Dermis microvascular lymphatic vessel endothelial cell (primary cell): ENCODE measurements at regions not wholly inside any gene's neighbourhood (a gene's known extent, or its start where the extent isn't known, plus 50 kb on each side); places are given as distances from the start of the nearest gene placed in this dataset.

Source experiments
- DNase-seq, 2 donors: peaks; one replicate each; pipeline versions ENCODE4 v3.0.0 to v3.0.0-alpha.2; 2010; ENCODE audit warnings: low read depth in 2 of 2

DNA sequence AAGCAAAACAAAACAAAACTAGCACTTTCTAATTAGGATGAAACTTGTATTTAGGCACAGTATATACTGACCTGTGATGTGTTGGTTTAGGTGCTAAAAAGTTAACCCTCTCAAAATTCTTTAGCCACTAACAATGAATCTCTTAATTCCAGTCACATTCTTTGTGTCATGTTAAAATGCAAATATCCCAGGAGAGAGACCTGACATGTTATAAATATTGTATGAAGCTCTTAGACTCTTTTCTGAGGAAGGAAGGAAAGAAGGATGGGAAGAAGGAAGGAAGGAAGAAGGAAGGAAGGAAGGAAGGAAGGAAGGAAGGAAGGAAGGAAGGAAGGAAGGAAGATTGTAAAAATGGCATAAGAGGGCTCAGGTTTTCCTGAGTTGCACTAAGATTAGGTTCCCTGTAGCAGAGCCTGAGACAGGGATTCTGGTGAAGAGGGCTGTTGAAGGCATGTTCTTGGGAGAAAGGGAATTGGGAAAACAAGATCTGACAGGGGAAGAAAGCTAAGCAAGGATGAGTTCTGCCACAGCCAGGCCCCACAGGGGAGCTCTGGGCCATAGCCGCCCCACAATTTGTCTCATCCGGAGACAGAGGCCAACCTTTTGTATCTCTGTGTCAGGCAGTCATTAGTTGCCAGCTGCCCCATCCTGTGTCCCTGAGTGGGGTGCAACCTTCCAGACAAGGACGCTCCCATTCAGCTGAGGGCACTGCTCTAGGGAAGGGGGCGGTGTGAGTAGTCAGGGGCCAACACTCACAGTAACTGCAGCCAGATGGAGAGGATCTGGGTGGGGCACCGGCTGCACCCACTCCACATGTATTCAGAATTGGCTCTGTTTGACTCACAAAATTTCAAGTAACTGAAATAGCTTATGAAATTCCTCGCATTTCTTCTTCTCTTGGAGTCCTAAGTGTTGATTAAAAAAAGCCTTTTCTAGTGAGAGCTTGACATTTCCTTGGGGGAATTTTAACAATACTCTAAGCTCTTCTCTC lies 189.3 kb upstream of the ARG1 start:
- DNase-seq, result no peak

DNA sequence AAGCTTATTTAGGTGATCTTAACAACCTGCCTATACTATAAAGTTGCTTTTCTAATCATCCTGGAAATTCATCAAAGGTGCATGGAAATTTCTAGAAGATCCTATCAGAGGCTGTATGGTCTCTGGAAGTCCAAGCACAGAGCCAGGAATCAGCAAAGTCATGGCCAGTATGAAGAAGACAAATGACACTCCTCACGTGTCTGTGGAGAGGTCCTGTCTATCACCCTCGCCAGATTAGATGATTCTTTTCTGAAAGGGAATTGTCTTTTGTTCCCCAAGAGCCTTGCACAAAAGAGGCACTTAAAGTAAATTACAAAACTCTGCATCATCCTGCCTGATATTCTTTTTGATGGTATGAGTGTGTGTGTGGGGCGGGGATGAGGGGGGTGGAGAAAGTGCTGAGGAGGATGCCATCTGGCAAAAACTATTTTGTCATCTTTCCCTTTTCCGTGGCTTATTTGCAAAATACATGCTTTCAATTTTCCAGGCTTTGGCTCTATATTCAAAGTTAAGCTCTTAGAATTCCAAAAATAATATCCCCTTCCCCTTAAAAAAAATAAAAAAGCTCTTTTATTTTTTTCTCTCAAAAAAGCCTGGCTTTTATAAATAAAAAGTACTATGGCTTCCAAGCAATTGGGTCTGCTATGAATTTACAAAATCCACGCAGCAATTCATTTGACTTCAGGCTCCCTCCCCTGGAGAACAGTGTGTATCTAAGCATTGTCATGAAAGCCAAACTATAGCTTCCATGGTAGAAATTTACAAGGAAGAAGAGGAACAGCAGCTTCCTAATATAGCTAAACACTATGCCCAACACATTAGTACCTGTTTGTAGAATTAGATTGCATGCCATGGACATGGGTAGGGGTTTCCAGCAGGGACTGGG lies 185.2 kb upstream of the ARG1 start:
- DNase-seq, result no peak

DNA sequence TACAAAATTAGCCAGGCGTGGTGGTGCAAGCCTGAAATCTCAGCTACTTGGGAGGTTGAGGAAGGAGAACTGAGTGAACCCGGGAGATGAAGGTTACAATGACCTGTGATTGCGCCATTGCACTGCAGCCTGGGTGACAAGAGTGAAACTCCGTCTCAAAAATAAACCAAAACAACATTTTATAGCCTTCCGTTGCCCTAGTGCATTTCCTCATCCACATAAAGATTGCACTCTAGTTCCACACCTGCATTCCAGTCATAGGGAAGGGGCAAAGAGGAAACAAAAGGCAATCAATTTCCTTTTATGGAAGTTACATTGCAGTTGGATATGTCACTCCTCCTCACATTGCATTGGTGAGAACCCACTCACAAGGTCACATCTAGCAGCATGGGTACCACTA lies 182.7 kb upstream of the ARG1 start:
- DNase-seq, result no peak

DNA sequence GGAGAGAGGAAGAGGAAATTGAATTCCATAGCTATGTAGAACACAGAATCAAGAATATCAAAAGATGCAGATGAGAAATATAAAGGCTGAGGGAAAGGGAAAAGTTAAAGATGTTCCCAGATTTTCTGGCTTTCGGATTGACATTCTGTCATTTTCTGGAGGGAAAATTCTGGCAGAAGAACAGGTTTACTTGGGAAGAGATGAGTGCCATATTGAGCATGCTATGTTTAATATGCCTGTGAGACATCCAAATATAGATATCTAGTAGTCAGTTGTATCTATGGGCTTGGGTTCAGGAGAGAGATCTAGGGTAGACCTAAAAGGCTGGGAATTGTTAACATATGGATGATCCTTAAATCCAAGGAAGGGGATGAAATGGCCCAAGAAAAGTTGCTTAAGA lies 181.9 kb upstream of the ARG1 start:
- DNase-seq, result no peak

DNA sequence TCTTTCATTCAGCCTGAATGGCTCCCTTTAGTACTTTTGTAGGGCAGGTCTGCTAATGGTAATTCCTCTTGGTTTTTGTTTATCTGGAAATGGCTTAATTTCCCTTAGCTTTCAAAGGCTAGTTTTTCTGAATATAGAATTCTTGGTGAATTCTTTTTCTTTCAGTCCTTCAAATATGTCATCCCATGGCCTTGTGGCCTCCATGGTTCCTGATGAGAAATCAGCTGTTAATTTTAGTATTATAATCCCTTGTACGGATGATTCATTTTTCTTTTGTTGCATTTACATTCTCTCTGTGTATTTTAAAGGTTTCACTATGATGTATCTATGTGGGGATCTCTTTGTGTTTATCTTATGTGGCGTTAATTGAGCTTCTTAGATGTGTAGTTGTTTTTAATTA lies 179.6 kb upstream of the ARG1 start:
- DNase-seq, result no peak

DNA sequence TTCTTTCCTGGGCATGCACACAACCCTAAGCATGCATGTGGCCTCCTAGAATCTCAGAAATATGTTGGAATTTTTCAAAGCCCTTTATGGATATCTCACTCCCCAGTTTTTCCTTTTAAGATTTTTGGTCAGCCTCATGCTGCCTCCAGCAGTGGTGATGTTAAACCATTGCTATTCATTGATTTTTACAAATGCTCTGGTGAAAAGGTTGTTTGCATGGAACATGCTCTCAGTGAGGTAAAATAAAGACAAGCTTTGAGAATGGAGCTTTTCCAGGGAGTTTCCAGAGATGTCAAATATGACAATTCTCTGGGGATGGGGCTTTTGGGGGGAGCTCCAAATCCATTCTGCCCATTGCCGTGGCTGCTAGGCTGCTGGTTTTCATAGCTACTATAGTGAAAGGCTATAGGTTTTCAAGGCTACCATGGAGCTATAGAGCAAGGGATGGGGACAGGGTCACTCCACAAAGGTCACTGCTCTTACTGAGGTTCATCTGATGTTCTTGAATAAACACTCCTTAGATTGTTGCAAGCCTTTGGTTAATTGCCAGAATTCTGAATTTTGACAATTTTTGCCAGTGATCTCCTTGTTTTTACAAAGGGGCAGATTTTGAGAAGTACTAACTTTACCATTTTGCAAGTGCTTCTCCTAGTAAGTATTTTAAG lies 178.1 kb upstream of the ARG1 start:
- no peak for DNase-seq

DNA sequence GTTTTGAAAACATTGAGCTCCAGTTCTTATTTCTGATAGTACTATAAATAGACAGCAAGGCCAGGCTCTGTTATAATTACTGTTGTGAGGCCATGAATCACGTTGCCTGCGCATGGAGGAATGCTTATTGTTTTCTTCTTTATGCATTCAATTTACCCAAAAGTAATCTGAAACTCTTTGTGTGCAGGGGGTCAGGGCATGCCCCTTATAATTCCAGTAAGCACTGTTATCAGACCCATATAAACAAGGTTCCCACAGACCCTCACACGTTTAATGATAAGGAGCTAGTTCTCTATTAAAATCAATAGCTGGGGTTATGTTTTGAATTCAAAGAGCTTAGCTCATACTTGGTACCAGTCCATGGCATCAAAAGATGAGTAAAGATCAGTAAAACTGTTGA lies 174.8 kb upstream of the ARG1 start:
- DNase-seq, result no peak

DNA sequence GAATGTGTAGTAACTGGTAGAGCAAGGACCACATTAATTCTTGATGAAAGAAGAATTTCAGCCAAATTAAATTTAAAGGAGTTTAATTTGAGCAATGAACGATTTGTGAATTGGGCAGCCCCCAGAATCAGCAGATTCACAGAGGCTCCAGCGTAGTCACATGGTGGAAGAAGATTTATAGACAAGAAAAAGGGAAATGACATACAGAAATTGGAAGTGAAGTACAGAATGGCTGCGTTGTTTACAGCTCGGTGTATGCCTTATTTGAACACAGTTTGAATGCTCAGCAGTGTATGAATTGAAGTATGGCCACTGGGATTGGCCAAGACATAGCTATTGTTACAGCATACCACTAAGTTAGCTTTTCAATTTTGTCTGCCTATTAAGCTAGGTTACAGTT lies 173.6 kb upstream of the ARG1 start:
- no peak for DNase-seq

DNA sequence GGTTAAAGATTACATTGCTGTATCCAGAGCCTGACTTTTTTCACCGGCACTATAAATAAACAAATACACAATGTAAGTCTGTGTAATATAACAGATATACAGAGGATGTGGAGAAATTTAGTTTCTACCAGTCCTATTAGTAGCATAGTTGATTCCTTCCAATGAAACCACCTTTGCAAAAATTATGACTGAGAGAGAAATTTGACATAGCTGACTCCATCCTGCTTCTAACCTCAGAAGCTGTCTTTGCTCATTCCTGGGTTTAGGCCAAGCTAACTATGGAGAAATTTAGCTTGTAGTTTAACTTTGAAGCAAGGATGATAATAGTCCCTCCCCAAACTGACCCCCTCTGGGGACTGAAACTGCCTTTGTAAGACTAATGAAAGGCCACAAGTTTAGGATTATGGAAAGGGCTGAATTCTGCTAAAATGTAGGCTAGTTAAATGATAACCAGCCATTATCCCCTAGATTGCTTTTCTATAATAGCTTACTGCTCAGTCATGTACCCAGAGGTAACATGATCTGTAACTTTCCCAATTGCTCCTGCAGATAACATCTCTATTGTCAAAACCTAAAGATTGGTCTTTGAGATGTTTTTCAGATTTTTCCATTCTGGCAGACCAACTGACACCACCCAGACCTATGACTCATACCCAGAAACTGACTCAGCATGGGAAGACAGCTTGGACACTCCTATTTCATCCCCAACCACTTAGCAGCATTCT lies 172.8 kb upstream of the ARG1 start:
- peak in 1 of 2 donors; percentile 42 for DNase-seq

DNA sequence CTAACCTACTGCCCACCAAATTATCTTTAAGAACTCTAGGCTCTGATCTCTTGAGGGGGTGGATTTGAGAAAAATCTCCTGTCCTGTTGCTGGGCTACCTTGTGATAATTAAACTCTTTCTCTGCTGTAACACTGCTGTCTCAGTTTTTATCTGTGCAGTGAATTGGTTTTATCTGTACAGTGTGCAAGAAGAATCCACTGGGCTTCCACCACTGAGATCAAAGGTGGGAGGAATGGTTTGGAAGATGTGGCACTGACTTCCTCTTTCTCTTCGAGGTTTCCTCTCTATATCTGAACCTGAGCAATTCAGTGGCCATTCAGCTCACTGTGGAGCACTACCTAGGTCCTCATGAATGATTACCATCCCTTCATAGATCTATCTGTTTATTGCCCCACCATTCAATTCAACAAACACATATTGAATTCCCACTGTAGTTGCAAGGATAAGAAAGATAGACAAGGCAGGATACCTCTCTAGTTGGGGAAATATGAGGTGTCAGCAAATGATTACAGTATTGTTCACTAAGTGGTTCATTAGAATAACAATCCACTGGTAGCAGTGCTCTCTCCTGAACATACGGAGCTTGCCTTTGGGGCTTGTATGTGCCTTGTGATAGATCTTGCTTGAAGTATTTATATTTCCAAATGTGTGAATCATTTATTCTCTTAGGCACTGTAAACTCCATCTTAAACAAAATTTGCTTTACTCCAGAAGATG lies 172.1 kb upstream of the ARG1 start:
- no peak for DNase-seq

DNA sequence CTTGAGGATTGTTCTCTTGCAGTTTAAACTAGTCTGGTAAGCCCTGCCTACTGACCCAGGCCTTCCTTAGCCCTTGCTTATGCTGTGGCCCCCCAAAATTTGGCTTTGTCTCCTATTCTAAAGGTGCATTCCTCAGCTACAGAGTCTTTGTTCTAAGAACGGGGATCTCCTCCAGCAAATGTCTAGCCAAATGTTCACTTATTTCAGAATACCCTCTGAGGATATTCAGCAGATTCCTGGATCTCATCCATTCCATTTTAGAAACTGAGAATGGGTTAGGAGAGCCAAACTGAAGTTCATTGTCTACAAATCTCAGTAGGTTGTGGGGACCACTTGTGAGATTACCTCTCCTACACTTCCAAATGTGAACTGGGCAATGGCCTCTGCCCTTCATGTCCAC lies 164.2 kb upstream of the ARG1 start:
- no peak for DNase-seq

DNA sequence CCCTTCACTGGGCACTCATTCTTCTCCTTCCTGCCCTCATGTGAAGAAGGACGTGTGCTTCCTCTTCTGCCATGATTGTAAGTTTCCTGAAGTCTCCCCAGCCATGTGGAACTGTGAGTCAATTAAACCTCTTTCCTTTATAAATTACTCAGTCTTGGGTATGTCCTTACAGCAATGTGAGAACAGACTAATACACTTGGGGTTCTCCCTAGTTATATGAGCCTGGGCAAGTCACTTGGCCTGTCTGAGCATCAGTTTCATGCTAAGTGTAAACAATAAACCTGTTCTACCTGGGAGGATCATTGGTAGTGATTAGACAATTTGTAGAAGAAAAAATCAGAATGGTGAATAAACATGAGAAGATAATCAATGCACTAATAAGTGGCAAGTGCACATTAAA lies 162.2 kb upstream of the ARG1 start:
- no peak for DNase-seq

DNA sequence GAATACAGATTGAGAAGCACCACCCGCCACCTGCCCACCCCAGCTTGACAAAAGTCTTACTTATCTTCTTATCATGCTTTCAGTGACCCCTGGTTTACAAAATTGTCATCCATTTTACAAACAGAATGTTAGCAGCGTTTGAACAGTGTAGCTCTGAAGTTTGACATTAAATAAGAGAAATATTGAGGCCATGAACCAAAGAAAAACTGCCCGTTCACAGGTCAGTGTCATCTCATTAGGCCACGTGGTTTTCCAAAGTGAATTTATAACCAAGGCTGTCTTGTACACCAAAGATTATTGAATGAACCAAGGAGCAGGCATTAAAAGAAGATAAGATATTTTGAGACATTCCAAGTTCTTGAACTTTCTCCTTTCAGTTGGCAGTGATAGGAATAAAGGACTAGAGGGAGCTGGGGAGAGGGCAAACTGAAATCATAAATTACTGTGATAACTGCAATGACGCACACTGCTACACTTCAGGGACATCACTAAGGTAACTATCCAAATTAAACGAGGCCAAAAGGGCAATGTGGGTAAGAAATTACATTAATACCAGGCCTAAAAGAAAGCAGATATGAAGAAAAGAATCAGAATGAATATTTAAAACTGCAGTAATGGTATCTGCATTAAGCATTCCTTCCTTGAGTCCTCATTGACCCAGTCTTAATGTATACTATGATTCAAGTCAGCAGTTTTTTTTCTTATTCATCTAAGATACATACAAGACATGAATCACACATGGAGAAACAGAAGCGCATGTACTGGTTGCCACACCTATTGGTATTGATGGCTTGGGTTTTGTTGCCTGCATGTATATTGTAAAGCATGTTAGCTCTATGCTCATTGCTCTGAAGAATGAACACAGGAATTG lies 159.8 kb upstream of the ARG1 start:
- DNase-seq, result no peak

DNA sequence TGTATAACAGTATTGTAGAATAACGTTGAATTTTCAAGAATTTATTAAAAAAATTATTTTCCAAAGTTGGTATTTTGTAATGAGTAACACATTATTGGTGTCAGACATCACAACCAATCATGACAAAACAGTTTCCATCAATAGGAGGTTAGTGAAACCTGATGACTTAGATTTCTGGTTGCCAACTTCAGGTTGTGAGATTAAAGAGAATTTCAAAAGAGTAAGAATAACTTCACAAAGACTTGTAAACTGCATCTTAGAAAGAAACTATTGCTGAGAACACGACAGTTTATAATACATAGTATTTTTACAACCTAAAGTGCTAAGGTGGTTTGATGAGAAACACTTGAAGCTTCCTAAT lies 159.2 kb upstream of the ARG1 start:
- DNase-seq, result no peak

DNA sequence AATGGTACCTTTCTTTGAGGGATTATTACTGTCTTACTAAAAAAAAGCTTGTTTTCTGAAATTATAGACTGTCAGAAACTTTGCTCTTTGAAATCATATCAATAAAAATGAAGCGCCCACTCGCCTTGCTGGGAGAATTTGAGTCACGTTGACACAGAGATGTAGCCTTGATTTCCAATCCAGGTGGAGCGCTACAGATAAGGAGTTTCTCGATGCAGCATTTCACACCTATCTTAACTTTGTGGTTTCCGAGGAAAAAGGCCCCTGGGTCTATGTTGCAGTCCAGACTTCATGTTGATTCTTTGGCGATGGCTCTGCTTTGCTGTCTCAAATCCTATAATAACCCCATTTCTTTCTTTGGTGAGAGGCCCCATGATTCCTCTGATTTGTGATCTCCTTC lies 158.1 kb upstream of the ARG1 start:
- no peak for DNase-seq

DNA sequence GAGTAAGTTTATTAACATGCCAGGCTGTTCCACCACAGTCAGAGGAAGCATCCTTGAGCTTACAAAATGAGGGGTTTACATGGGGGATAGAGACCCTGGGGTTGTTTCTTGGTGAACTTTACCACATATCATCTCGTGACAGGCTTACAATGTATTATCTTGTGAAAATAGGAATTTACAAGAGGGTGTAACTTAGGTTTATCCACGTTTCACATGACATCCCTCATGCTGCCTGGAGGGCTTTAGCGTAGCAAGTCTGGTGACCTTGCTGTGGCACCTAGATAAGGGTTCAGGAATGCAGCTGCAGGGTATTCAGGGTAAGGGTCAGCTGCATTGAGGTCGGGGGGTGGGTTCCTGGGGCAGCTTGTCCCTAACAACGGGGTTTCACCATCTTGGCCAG lies 154.6 kb upstream of the ARG1 start:
- DNase-seq, result no peak

DNA sequence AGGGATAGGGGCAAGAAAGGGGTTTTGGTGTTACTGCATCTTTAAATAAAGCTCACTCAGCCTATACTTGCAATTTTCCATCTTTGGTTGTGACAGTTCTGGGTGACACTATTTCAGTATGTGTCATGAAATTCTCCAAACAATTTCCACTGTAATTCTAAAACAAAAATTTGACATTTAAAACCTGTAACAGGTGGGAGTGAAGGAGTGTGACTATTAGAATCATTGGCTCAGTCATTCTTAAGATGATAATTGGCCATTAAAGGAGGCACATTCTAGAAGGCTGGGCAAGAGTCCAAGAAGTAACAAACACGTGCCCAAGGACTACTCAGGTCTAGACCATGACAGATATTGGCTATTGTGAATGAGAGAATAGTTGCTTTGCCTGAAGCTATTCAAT lies 153.3 kb upstream of the ARG1 start:
- no peak for DNase-seq

DNA sequence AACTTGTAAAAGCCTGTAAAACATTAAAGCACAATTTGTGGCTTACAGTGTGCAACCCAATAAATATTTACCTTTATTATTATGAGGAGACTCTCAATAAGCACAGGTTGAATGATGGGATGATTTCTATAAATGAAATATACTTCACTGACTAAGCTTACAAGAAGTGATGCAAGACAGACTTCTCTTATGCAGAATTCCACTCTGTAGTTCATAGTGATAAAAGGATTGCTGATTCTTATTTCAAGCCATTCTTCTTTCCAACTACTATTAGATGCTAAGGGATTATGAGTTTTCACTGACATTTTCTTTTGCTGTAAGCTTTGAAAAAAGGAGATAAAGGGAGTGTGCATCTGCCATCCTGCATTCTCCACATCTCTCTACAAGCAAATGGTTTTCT lies 149.0 kb upstream of the ARG1 start:
- DNase-seq, result no peak

DNA sequence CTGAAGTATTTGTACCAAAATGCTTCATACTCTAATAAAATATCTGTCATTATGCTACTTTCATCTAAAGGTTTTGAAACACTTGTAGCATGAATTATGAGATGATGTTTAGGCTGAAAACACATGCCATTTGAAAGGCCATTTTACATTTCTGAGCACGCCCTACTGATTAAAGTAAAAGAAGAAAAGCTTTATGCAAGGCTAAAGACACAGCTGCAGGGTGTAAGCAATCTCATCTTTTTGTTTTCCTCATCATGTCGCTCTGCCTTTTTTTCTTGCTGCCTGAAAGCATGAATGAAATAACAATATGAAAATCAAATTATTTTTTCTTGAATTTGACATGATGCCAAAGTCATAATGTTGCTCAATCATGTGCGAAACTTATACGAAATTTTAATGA lies 148.6 kb upstream of the ARG1 start:
- no peak for DNase-seq
